SU-DHL-6 (cell line): ENCODE measurements at regions not wholly inside any gene's neighbourhood (a gene's known extent, or its start where the extent isn't known, plus 50 kb on each side); places are given as distances from the start of the nearest gene placed in this dataset.

Source experiments
- CTCF ChIP-seq: fragments of 200-600 bp; sonication (generic); IDR thresholded peaks from one replicate; pipeline ENCODE4 v1.5.1; 2017; ENCODE audit warnings: antibody characterized with exemption, mild to moderate bottlenecking, low read length, moderate library complexity; ENCODE audit not compliant: insufficient read depth, poor library complexity, severe bottlenecking
- EZH2phosphoT487 ChIP-seq: fragments of 200-600 bp; sonication (generic), shearing (Covaris generic); conservative IDR thresholded peaks from 2 replicates; pipeline ENCODE4 v1.6.1; 2018; ENCODE audit warnings: mild to moderate bottlenecking, antibody characterized with exemption, low read length, moderate library complexity, mixed read lengths

DNA sequence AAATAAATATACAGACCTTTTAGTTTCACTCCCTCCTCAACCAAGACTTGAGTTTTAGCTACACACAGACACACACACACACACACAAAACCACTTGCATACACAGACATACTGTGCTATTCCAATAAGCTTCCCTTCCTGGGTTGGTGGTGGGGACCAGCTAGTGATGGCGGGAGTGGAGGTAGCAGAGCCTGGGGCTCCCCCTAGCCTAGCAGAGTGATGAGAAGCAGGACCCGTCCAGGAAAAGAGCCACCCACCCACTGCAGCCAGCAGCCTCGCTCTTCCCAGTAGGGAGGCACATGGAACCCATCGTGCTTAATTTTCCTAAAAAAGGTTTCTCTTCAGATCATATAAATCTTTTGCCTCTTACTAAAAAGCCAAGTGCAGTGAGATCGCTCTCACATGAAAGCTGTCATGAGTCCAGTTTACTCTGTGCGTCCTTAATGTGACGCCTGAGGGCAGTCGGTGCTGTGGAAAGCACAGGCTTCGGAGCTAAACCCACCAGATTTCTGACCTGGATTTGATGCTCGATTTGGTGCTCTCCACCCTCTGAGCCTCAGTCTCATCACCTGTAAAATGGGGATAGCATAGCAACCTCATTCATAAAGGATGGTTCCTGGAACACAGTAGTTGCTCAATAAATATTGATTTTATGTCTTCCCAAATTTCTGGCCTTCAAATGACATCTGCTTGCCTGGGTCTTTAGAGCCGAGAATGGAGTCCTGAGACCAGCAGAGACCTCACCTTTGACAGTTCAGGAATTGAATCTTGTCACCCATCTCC, 60.1 kb upstream of the YWHAQ start:
- no peak for TF ChIP-seq CTCF
- no peak for TF ChIP-seq EZH2phosphoT487
